HG02885 (cell line): ENCODE measurements at regions not wholly inside any gene's neighbourhood (a gene's known extent, or its start where the extent isn't known, plus 50 kb on each side); places are given as distances from the start of the nearest gene placed in this dataset.
"Not testable (repeated sequence)": the region's sequence is repeated elsewhere in the genome, so short reads cannot be mapped to it uniquely, and the experiment has no call there.

Experiments used
- ATAC-seq: cut with Tn5 transposase; IDR thresholded peaks from one replicate; pipeline ENCODE4 v1.9.1; 2021; ENCODE audit warnings: mild to moderate bottlenecking; ENCODE audit not compliant: unreplicated experiment, poor library complexity

DNA sequence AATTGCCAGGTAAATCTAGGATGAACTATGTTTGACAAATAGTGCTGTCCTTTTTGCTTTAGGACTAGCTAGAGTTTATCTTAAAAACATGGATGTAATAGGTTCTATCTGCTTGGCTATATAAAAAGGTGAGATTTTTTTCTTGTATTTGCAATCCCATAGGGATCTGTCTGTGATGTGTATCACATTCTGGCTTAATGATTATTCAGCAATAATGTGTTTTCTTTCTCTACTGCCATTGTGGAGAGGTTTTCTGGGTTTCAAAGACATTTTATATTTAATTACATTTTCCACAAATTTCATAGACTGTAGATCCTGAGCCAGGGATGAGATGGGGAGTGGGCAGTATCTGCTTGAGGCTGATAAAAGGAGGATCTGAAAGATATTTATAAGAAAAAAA, 277.8 kb upstream of the SLITRK5 start:
- no peak for ATAC-seq

DNA sequence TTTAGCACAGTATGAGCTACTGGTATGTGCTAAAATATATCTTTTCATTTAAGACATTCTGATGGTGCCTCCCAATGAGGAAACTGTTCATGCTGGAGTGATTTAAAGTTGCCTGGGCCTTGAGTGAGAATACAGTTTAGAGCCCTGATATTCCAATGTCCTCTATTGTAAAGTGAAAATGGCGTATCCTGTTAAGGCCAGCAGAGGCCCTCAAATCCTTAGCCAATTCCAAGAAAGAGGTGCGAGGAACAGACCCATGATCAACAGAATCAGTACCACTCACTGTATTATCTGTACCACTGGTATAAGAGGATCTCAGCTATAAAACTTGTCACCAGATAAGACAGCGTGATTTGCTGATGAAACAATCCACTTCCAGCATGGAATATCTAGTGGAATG, 273.1 kb upstream of the SLITRK5 start:
- ATAC-seq: no peak

DNA sequence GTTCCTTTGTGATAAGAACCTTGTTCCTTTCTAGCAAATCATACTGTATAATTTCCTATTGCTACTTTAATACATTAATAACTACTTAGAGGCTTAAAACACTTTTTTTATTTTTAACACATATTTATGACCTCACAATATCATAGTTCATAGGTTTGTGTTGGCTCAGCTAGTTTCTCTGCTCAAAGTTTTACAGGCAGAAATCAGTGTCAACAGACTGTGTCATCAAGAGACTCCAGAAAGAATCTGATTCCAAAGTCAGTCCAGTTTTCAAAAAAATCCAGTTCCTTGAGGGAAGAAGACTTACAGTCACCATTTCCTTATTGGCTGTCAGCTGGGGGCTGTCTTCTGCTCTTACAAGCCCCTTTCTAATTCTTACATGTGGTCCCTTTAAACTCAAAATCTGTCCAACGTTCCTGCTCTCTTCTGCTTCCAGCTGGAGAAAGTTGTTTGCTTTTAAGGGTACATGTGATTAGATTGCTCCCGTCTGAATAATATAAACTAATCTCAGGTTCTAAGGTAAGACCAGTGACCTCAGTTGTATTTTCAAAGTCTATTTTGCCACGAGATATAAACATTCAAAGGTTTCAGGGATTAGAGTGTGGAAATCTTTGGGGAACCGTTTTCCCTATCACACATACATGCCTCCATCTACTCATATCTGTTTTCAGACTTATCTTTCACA, 267.3 kb upstream of the SLITRK5 start:
- no peak for ATAC-seq

DNA sequence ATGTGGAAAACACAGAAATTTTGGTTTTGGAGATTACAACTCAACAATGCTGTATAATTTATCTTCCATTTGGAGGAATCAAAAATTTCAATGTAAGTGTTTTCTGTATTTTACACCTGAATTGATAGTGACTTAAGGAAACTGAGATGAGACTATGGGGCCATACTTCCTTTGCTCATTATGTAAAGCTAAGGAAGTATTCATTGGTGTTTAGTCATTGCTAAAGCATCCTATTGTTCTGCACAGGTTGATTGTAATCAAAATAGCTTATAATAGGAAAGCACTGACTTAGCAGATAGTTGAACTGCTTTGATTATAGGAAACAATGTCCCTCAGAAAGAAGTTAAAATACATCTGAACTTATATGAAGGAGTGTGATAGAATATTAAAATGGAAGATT, 244.4 kb upstream of the SLITRK5 start:
- ATAC-seq: no peak

DNA sequence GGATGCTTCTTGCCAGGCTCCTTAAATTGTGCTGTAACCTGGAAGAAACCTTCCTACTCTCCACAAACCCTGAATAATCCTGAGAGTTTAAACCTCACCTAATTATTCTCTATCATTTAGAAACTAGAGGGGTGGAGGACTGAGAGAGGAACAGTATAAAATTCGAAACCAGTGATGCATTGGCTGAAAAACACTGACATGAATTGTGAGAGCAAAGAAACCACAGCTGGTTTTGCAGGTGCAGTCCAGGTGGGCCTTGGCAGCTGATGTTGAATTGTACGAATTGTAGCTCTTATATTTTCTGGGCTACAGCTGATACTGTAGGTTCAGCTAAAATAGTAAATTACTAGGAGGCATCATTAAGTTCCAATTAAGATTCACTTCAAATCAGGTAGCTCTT, 227.0 kb upstream of the SLITRK5 start:
- ATAC-seq: no peak

DNA sequence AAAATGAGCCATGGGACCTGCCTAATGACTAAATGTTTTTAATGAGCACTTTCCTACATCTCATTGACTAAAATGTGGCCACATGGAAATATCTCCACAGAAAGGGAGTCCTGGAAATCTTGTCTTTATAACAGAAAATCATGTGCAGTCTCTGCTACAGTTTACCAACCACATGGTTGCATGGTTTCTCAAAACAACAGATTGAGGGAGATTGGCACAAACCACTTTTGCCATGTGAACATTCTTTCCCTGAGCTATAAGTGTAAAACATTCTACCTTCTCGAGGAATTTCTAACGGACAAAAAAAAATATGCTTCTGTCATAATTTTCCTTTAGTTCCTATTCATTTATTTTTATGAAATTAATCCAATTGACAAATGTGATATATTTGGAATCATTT, 218.9 kb upstream of the SLITRK5 start:
- ATAC-seq: no peak

DNA sequence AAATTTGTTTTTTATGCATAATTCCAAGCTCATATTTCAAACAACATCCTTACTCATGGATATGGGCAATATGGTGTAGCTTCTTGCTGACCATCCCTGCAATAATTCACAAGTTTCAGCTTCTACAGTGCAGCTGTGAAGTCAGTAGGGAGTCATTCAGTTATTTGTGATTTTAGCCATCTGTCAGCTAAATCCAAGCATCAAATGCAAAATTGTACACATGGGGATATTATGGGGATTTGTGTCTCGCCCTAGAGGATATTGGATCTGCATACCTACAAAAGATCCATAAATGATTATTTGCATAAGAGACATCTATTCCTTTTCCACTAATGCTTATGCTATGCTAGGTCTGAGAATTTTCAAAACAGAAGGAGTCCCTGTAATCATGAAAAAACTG, 217.9 kb upstream of the SLITRK5 start:
- no peak for ATAC-seq

DNA sequence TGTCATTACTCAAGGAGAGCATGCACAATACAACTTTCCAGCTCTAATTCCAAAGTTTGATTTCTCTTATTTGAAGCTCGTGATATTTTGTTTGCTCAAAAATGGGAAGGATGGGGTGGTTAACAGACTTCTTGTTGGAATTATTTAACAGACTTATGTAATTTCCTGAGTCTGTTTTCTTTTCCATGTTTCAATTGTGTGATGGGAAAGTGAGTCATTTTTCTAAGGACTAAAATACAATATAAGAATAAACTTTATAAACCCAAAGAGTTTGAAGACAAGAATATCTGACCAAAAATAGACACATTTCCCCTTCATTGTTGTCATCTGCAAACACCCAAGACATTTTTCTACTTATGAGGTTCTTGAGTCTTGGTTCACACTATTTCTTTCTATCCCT, 211.8 kb upstream of the SLITRK5 start:
- no peak for ATAC-seq

DNA sequence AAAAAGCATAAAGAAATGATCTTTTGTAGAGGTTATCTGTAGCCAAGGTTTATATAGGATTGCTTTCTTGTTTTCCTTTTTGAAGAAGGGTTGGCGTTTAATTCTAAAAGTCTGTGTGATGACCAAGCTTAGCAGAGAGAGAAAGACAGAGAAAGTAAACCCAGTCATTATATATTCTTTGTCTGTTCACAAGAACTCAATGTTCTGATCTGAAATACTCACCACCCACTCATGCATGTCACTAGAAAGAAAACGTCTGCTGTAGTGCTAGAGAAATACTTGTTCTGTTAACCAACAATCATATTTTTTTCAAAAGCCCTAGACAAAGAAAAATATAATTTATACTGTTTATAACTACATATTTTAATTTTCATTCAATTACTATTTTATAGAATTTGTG, 173.7 kb upstream of the SLITRK5 start:
- no peak for ATAC-seq

DNA sequence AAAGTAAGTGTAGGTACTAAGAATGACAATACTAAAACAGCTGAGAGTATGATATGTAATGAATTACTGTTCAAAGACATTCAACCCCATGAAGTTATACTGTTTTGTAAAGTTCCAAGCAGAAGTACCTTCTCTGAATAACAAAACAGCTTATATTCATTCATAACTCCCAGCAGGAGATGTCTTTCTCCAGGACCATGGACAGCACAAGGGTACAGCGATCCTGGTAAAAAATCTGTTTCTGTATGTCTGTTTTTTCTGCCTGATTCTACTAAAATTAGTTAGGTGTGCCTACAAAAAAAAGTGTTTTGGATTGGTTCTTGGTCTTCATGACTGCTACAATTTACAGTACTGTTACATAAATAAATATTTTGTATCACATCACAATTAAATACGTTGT, 172.5 kb upstream of the SLITRK5 start:
- ATAC-seq: no peak

DNA sequence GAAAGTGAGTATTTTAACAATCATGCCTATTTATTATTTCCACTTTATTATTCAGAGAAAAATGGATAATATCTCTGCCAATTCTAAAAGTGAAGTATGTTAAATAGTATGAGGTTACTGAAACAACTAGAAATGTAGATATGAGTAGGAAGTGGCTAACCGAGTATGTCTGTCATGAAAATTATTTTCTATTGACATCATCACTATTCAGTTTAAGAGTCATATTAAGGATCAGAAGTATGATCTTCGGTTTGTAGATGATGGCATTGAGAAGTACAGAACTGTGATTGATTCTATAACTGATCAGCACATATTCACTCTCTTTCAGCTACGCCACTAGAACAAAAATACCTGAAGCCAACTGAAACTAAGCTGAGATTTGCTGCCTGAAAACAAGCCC, 146.4 kb upstream of the SLITRK5 start:
- ATAC-seq: no peak

DNA sequence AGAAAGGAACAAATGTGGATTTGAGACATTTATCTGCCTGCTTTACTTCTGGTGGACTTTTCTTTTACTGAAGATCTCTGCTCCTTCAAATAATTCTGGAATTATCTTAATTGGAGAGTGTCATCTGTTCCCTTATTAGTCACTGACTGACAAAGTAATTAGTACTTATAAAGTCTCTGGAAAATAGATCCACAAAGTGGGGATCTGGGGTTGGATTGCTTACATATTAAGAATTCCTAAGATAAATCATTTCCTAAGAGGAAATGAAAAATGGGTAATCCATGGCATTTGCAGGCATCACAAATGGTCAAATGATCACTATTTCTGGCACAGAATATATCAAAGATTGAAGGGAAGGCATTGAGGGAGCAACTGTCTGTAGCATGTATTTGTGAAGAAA, 137.4 kb upstream of the SLITRK5 start:
- no peak for ATAC-seq

DNA sequence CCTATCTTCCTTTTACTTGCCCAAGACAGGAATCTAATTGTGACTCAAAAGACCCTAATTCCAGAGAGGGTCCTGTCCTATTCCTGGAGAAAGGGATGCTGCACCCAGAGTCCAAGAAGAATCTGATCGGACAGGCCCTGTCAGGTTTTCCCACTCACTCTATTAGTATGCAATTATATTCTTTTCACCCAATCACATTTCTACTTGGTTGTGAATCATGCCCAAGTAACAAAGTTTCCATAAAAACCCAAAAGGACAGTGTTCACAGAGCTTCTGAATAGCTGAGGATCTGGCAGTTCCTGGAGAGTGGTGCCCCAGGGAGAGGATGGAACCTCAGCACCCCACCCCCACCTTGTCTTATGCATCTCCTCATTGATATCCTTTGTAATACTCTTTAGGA, 135.3 kb upstream of the SLITRK5 start:
- ATAC-seq: no peak

DNA sequence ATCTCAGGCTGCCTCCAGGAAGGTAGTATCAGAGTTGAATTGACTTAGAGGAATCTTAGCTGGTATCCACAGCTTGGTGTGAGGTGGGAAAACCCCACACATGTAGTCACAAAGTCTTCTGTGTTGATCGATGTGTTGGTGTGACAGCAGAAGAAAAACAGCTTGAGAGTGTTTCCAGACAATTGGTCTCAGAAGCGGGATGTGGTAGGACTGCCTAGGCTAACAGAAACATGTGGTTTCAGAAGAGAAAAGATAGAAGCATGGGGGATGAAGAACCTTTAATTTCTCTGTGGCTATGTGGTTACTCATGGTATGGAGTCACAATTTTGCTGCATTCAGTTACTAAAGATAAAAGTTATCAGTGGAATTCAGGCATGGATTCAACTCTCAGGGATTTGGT, 134.7 kb upstream of the SLITRK5 start:
- no peak for ATAC-seq

DNA sequence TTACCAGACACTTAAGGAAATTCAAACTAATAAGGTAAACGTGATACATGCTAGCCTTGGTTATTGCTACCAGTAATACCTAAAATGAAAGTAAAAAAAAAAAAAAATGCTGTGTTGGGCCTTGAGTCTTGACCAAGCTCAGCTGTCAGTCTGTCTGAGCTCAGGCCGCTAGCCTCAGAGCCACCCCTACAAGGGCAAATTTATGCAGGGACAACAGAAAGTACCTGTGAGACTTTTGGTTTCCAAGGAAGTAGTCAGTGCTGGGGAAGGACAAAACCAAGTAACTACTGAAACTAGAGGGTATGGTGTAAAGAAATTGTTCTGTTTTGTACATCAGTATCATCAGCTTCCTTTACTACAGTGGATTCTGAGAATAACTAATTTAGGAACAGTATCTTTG, 134.3 kb upstream of the SLITRK5 start:
- no peak for ATAC-seq

DNA sequence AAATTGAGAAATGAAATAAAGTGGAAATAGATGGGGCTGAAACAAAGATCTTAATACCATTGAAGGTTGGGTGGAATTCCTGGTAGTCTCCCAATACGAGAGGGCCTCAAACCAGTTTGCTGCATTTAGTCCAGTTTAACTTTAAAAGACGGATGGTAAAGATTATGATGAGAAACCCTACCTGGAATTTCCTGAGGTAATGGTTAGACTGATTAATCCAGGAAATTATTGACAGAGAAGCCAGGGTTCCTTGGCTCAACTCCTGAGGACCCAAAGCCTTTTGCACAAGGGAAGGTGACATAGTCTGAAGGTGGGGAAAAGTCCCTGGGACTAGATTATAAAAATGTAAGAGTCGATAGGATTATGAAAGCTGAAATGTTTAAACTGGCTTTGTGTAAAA, 133.2 kb upstream of the SLITRK5 start:
- ATAC-seq: no peak

DNA sequence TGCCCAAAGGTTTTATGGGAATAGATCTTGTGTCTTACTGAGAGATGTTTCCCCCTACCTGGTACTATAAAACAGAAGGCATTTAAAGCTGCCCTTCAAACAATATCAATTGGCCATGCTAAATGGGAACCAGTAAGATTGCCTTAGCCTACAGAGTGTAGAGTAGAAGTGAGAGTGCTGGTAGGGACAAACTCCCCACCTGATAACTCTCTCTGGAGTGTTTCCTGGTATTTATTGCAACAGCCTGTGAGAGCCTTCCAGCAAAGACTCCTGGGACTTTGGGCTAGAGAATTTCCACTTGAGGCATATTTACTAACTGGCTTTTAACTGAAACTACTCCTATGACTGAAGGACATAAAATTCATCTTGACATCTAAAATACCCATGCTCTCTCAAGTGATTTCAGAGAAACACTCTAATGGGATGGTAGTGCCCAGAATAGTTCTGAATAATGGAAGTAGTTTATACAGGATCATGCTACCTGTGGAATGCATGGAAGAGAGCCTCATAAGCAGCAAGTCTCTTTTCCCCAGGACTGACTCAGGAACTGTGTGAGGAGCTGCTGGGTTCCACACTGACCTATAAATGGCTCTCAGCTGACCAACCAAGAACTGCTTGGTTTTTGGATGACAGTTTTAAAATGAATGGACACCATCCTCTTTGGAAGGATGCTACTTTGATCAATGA, 132.7 kb upstream of the SLITRK5 start:
- no peak for ATAC-seq

DNA sequence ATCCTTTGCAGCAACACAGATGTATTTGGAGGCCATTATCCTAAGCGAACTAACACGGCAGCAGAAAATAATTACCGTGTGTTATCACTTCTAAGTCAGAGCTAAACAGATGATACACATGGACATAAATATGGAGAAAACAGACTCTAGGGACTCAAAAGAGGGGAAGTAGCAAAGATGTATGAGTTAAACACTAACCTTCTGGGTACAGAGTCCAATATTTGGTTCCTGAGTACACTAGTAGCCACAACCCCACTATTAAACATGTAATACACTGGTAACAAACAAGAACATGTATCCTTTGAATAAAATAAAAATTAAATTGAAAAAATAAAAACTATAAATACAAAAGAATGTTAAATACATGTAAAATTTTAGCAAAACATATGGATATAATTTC, 118.0 kb upstream of the SLITRK5 start:
- no peak for ATAC-seq

DNA sequence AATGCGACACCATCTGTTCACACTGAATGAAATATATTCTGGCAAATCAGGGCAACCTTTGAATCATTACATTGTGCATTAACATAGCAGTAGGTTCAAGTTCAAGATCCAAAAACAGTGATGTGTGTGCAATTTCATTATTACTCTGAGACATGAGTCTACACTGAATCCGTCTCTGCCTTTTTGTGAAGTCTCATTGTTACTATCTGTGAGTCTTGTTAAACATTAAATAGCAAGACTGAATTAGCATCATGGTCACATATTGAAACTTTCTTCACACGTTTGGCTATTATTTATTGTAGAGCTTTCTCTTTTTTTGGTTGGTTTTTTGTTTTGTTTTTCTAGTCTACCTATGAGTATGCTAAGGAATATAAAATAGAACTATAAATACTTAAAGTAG, 117.1 kb upstream of the SLITRK5 start:
- ATAC-seq: no peak

DNA sequence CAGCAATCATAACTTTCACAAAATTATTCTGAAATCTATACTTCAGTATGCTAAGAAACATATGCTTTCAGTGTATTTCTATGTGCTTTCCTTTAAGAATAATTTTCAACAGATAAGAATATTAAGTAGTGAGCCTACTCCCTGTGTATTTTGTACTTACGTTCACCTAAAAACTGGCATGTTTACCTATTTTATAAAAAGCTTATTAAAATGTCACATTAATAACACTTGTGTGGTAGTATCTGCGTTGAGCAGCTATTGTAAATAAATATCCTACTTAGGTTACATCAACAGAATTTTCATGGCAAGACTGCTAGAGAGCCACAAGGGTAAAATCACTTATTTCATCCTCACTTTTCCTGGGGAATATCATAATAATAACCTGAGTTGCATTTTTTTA, 113.4 kb upstream of the SLITRK5 start:
- no peak for ATAC-seq

DNA sequence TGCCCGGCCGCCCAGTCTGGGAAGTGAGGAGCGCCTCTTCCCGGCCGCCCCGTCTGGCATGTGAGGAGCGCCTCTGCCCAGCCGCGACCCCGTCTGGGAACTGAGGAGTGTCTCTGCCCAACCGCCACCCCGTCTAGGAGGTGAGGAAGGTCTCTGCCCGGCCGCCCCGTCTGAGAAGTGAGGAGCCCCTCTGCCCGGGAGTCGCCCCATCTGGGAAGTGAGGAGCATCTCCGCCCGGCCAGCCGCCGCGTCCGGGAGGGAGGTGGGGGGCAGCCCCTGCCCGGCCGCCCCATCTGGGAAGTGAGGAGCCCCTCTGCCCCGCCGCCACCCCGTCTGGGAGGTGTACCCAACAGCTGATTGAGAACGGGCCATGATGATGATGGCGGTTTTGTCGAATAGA, 109.6 kb upstream of the SLITRK5 start:
- not testable (repeated sequence) for ATAC-seq

DNA sequence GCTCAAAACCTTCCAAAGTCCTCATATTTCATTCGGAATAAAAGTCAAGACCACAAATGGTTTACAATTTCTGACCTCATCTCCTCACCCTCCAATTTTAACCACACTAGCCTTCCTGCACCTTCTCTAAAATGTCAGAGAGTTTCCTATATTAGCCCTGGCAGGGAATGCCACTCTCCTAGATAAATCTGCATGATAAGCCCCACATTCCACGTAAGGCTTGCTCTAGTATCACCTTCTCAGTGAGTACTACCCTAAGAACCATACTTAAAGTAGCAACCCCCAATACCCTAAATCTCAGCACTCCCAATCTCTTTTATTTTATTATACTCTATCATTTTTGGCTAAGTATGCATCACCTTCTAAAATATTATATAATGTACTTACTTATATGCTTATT, 100.5 kb upstream of the SLITRK5 start:
- no peak for ATAC-seq
